ENCODE measurements at regions not wholly inside any gene's neighbourhood (a gene's known extent, or its start where the extent isn't known, plus 50 kb on each side); places are given as distances from the start of the nearest gene placed in this dataset.

- peak; percentile 43 to 63 (median 58) for TF ChIP-seq CTCF (IDR thresholded peaks at IDR 0.05)
- TF ChIP-seq POLR2A (IDR thresholded peaks at IDR 0.05) = no peak
Measured at GRCh38 chr12:130013771-130014484, 110.1 kb upstream of the TMEM132D start.
